OCI-LY1 (cell line): ENCODE measurements at regions not wholly inside any gene's neighbourhood (a gene's known extent, or its start where the extent isn't known, plus 50 kb on each side); places are given as distances from the start of the nearest gene placed in this dataset.

ENCODE experiments used
- H2AFZ ChIP-seq: fragments of 200-600 bp; sonication (generic), shearing (Covaris generic); 2 replicates; pipeline ENCODE4 v1.6.0; 2014; ENCODE audit warnings: antibody characterized with exemption, mild to moderate bottlenecking, low read length
- H3F3A ChIP-seq: fragments of 200-600 bp; sonication (generic), shearing (Covaris generic); 2 replicates; pipeline ENCODE4 v1.6.0; 2014; ENCODE audit warnings: mild to moderate bottlenecking, antibody characterized with exemption, low read length, moderate library complexity; ENCODE audit not compliant: insufficient read depth
- H3K27ac ChIP-seq: fragments of 200-600 bp; sonication (generic); 2 replicates; pipeline ENCODE4 v1.5.1; 2014; ENCODE audit warnings: low read length, mixed run types, mild to moderate bottlenecking, low read depth; ENCODE audit not compliant: poor library complexity, severe bottlenecking
- H3K27me3 ChIP-seq: fragments of 200-600 bp; sonication (generic); 2 replicates; pipeline ENCODE4 v1.6.0; 2014; ENCODE audit warnings: antibody characterized with exemption, mild to moderate bottlenecking, low read length, moderate library complexity; ENCODE audit not compliant: insufficient read depth
- H3K36me3 ChIP-seq: fragments of 200-600 bp; sonication (generic); 2 replicates; pipeline ENCODE4 v1.6.1; 2014; ENCODE audit warnings: mild to moderate bottlenecking, antibody characterized with exemption, low read length, moderate library complexity, mixed read lengths; ENCODE audit not compliant: insufficient read depth
- H3K4me1 ChIP-seq: fragments of 200-600 bp; sonication (generic); 2 replicates; pipeline ENCODE4 v1.5.1; 2014; ENCODE audit warnings: mild to moderate bottlenecking, low read length, moderate library complexity; ENCODE audit not compliant: insufficient read depth, severe bottlenecking
- H3K4me2 ChIP-seq: fragments of 200-600 bp; sonication (generic), shearing (Covaris generic); 2 replicates; pipeline ENCODE4 v1.6.1; 2014; ENCODE audit warnings: low read length
- H3K4me3 ChIP-seq: fragments of 200-600 bp; sonication (generic); 2 replicates; pipeline ENCODE4 v1.5.1; 2014; ENCODE audit warnings: low read length, low read depth, mild to moderate bottlenecking, mixed read lengths; ENCODE audit not compliant: poor library complexity, severe bottlenecking
- H3K79me2 ChIP-seq: fragments of 200-600 bp; shearing (Covaris generic); 2 replicates; pipeline ENCODE4 v1.6.1; 2016; ENCODE audit warnings: mixed run types, low read length, mixed read lengths; ENCODE audit not compliant: insufficient read depth
- H3K9ac ChIP-seq: fragments of 200-600 bp; sonication (generic), shearing (Covaris generic); 2 replicates; pipeline ENCODE4 v1.6.1; 2014; ENCODE audit warnings: mild to moderate bottlenecking, low read length, mixed read lengths
- H3K9me2 ChIP-seq: fragments of 200-600 bp; sonication (generic), shearing (Covaris generic); 2 replicates; pipeline ENCODE4 v1.6.1; 2014; ENCODE audit warnings: low read depth, mild to moderate bottlenecking, low read length, mixed read lengths
- H3K9me3 ChIP-seq: fragments of 200-600 bp; shearing (Covaris generic); 2 replicates; pipeline ENCODE4 v1.6.1; 2014; ENCODE audit warnings: low read length, mixed read lengths
- H4K20me1 ChIP-seq: fragments of 200-600 bp; sonication (generic), shearing (Covaris generic); 2 replicates; pipeline ENCODE4 v1.6.0; 2016; ENCODE audit warnings: mild to moderate bottlenecking, low read length; ENCODE audit not compliant: insufficient read depth
- EZH2 ChIP-seq: fragments of 200-600 bp; sonication (generic), shearing (Covaris generic); IDR thresholded peaks from 2 replicates; pipeline ENCODE4 v1.8.0; 2017; ENCODE audit warnings: borderline replicate concordance, mixed run types, mild to moderate bottlenecking, antibody characterized with exemption, low read length, moderate library complexity, mixed read lengths
- TF ChIP-seq, protein P1 (sequence below): fragments of 200-600 bp; sonication (generic), shearing (Covaris generic); IDR thresholded peaks from 2 replicates; pipeline ENCODE4 v1.5.1; 2017; ENCODE audit warnings: mild to moderate bottlenecking, antibody characterized with exemption, low read length, moderate library complexity, mixed read lengths

DNA sequence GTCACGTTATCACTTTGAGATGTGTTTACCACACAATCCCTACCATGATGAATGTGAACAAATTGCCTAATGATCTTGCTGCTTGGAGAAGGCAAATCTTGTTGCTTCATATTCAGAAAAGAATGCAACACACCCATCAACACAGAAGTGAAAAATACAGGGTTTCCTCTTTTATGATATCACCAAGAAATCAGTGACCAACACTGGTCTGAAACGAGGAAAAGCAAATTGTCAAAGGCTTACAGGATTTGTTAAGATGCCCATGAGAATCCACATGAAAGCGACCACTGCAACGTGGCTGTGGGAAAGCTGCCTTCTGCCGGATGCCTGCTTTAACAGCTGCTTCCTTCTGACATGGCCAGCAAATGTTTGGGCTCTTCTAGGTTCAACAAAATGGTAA is 397.6 kb upstream of the LRATD1 start:
- no peak overlapping the region for H3K9ac ChIP-seq
- H3K9me2 ChIP-seq = no peaks in the 10 kb centered on the region

DNA sequence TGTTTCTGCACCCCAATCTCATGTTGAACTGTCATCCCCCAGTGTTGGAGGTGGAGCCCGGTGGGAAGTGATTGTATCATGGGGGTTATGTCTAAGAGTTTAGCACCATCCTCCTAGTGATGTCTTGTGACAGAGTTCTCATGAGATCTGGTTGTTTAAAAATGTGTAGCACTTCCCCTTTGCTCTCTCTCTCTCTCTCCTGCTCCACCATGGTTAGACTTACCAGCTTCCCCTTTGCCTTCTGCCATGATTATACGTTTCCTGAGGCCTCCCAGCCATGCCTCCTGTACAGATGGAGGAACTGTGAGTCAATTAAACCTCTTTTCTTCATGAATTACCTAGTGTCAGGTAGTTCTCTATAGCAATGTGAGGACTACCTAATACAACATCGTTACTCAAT is 396.9 kb upstream of the LRATD1 start:
- Histone ChIP-seq H3K4me1 (no peaks in the 10 kb centered on the region), H2AFZ (no peak overlapping the region), H3K36me3 (no peaks in the 10 kb centered on the region), H4K20me1 (no peaks in the 10 kb centered on the region), H3K9ac (no peak overlapping the region), H3K9me2 (no peaks in the 10 kb centered on the region), H3K27me3 (no peaks in the 10 kb centered on the region), H3K4me2 (no peak overlapping the region), H3F3A (no peaks in the 10 kb centered on the region), H3K9me3 (no peaks in the 10 kb centered on the region), H3K79me2 (no peaks in the 10 kb centered on the region), H3K27ac (no peak overlapping the region), H3K4me3 (no peak overlapping the region)
- TF ChIP-seq EZH2 = no peak
- TF ChIP-seq, protein P1, sequence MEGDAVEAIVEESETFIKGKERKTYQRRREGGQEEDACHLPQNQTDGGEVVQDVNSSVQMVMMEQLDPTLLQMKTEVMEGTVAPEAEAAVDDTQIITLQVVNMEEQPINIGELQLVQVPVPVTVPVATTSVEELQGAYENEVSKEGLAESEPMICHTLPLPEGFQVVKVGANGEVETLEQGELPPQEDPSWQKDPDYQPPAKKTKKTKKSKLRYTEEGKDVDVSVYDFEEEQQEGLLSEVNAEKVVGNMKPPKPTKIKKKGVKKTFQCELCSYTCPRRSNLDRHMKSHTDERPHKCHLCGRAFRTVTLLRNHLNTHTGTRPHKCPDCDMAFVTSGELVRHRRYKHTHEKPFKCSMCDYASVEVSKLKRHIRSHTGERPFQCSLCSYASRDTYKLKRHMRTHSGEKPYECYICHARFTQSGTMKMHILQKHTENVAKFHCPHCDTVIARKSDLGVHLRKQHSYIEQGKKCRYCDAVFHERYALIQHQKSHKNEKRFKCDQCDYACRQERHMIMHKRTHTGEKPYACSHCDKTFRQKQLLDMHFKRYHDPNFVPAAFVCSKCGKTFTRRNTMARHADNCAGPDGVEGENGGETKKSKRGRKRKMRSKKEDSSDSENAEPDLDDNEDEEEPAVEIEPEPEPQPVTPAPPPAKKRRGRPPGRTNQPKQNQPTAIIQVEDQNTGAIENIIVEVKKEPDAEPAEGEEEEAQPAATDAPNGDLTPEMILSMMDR = no peak

More for the DNA sequence above, 397.6 kb upstream of the LRATD1 start:
- H3F3A ChIP-seq = no peaks in the 10 kb centered on the region
- H4K20me1 ChIP-seq = no peaks in the 10 kb centered on the region
- no peaks in the 10 kb centered on the region for H3K79me2 ChIP-seq
- H3K27ac ChIP-seq = no peak overlapping the region
- H3K4me3 ChIP-seq = no peak overlapping the region
- H3K4me1 ChIP-seq = no peaks in the 10 kb centered on the region
- H3K9me3 ChIP-seq = no peaks in the 10 kb centered on the region
- no peak for TF ChIP-seq EZH2
- TF ChIP-seq, protein P1 = no peak
- H3K27me3 ChIP-seq = no peaks in the 10 kb centered on the region
- H2AFZ ChIP-seq = no peak overlapping the region
- no peaks in the 10 kb centered on the region for H3K36me3 ChIP-seq
- no peak overlapping the region for H3K4me2 ChIP-seq

DNA sequence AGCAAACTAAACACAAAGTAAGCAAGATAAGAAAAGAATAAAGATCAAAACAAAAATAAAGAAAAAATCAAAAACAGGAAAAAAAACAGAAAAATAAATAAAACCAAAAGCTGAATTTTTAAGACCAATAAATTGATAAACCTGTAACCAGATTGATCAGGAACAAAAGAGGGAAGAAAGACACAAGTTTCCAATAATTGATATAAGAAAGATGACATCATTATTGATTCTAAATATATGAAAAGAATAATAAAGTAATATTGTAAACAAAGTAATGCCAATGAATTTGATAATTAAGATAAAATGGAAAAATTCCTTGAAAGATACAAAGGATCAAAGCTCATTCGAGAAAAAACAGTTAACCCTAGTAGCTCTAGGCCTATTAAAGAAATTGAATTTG is 394.6 kb upstream of the LRATD1 start:
- H4K20me1 ChIP-seq = no peaks in the 10 kb centered on the region
- H3K4me1 ChIP-seq = no peaks in the 10 kb centered on the region
- no peaks in the 10 kb centered on the region for H3K9me2 ChIP-seq
- no peaks in the 10 kb centered on the region for H3K79me2 ChIP-seq
- H3K27ac ChIP-seq = no peak overlapping the region
- no peak overlapping the region for H3K4me2 ChIP-seq
- H3K36me3 ChIP-seq = no peaks in the 10 kb centered on the region
- no peak overlapping the region for H2AFZ ChIP-seq
- H3K9ac ChIP-seq = no peak overlapping the region
- H3K27me3 ChIP-seq = no peaks in the 10 kb centered on the region
- H3F3A ChIP-seq = no peaks in the 10 kb centered on the region
- H3K4me3 ChIP-seq = no peak overlapping the region
- no peaks in the 10 kb centered on the region for H3K9me3 ChIP-seq
- TF ChIP-seq, protein P1 = no peak
- TF ChIP-seq EZH2 = no peak
